GM19324 (cell line): ENCODE measurements at regions not wholly inside any gene's neighbourhood (a gene's known extent, or its start where the extent isn't known, plus 50 kb on each side); places are given as distances from the start of the nearest gene placed in this dataset.

ENCODE experiments used
- ATAC-seq: cut with Tn5 transposase; IDR thresholded peaks from one replicate; pipeline ENCODE4 v1.9.1; 2021; ENCODE audit warnings: mild to moderate bottlenecking, moderate library complexity; ENCODE audit not compliant: unreplicated experiment, low FRiP score

- no peak for ATAC-seq
Measured at GRCh38 chr10:4470231-4470835, 355.7 kb upstream of the AKR1E2 start.

- ATAC-seq: no peak
Measured at GRCh38 chr10:4467481-4467880, 358.5 kb upstream of the AKR1E2 start.

- no peak for ATAC-seq
Measured at GRCh38 chr10:4460267-4460666, 365.7 kb upstream of the AKR1E2 start.

- ATAC-seq: no peak
Measured at GRCh38 chr10:4459531-4459930, 366.5 kb upstream of the AKR1E2 start.

- ATAC-seq: no peak
Measured at GRCh38 chr10:4457597-4457996, 368.4 kb upstream of the AKR1E2 start.

- no peak for ATAC-seq
Measured at GRCh38 chr10:4456776-4457175, 369.2 kb upstream of the AKR1E2 start.

GRCh38 chr10:4456279-4456678 lies 369.7 kb upstream of the AKR1E2 start:
- ATAC-seq: no peak

- ATAC-seq: no peak
Measured at GRCh38 chr10:4453950-4454349, 372.1 kb upstream of the AKR1E2 start.

- ATAC-seq: no peak
Measured at GRCh38 chr10:4453276-4453675, 372.7 kb upstream of the AKR1E2 start.

GRCh38 chr10:4450981-4451908 lies 374.8 kb upstream of the AKR1E2 start:
- no peak for ATAC-seq

GRCh38 chr10:4450169-4450568 lies 375.8 kb upstream of the AKR1E2 start:
- ATAC-seq: no peak

GRCh38 chr10:4448030-4448429 lies 378.0 kb upstream of the AKR1E2 start:
- no peak for ATAC-seq

- ATAC-seq: no peak
Measured at GRCh38 chr10:4443419-4443818, 382.6 kb upstream of the AKR1E2 start.

- ATAC-seq: no peak
Measured at GRCh38 chr10:4442296-4442695, 383.7 kb upstream of the AKR1E2 start.

GRCh38 chr10:4440260-4440659 lies 385.7 kb upstream of the AKR1E2 start:
- no peak for ATAC-seq

GRCh38 chr10:4437791-4438190 lies 388.2 kb upstream of the AKR1E2 start:
- no peak for ATAC-seq

GRCh38 chr10:4437061-4437460 lies 388.9 kb upstream of the AKR1E2 start:
- ATAC-seq: no peak

- ATAC-seq: no peak
Measured at GRCh38 chr10:4436103-4436502, 389.9 kb upstream of the AKR1E2 start.

GRCh38 chr10:4434516-4435071 lies 391.4 kb upstream of the AKR1E2 start:
- ATAC-seq: no peak

GRCh38 chr10:4434105-4434504 lies 391.9 kb upstream of the AKR1E2 start:
- no peak for ATAC-seq

GRCh38 chr10:4431114-4431863 lies 394.7 kb upstream of the AKR1E2 start:
- no peak for ATAC-seq
